ENCODE measurements at regions not wholly inside any gene's neighbourhood (a gene's known extent, or its start where the extent isn't known, plus 50 kb on each side); places are given as distances from the start of the nearest gene placed in this dataset.
"Not testable (repeated sequence)": the region's sequence is repeated elsewhere in the genome, so short reads cannot be mapped to it uniquely, and the experiment has no call there.

DNA sequence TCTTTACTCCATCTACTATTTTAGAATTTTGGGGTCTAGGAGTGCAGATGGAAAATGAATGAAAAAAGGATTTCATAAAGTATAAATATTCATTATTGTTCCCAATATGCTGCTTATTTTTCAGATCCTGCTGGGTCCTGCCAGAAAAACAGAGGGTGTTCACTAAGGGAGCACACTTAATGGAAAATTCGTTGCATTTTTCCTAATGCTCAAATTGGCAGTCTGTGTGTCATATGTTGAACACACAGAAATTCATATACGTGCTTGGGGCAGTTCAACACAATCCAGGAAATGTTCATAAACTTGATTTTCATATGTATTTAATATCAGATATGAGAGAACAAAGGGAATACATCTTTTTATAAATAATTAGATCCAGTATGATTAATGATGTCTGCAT lies 1019.4 kb downstream of the EPHA7 start:
- Histone ChIP-seq H3T11ph (ENCODE audit: low read length) (no peak overlapping the region), H2BK5ac (ENCODE audit: insufficient read length, low read length) (no peak overlapping the region), H2AFZ (ENCODE audit: low read length) (no peak overlapping the region), H3K14ac (ENCODE audit: insufficient read depth, low read length) (no peak overlapping the region), H4K91ac (ENCODE audit: insufficient read length, low read depth, low read length) (no peak overlapping the region), H2BK120ac (ENCODE audit: low read depth, low read length, poor library complexity, severe bottlenecking) (no peak overlapping the region), H2BK20ac (ENCODE audit: low read depth, low read length, poor library complexity, severe bottlenecking) (no peak overlapping the region), H3K23me2 (ENCODE audit: insufficient read length, low read depth, low read length, poor library complexity, severe bottlenecking) (no peaks in the 10 kb centered on the region), H4K8ac (replicated peaks; ENCODE audit: insufficient read length, low read depth, low read length) (no peak overlapping the region), H2BK15ac (ENCODE audit: low read depth, low read length) (no peak overlapping the region), H2AK5ac (ENCODE audit: insufficient read length, low read length) (no peak overlapping the region), H4K20me1 (ENCODE audit: control insufficient read depth, insufficient read depth, insufficient read length) (no peaks in the 10 kb centered on the region), H3K9me3 (ENCODE audit: control insufficient read depth, low read depth, low read length) (no peaks in the 10 kb centered on the region), H3K4me2 (ENCODE audit: insufficient read depth, insufficient read length, low read length) (no peak overlapping the region), H3K79me2 (ENCODE audit: insufficient read depth, low read length) (no peaks in the 10 kb centered on the region), H4K5ac (ENCODE audit: insufficient read length, low read depth, low read length) (no peak overlapping the region), H3K56ac (ENCODE audit: insufficient read length, low read depth, low read length) (no peak overlapping the region), H3K18ac (ENCODE audit: insufficient read length, low read depth, low read length) (no peak overlapping the region), H3K23ac (ENCODE audit: insufficient read length, low read depth, low read length) (no peak overlapping the region), H3K4me1 (ENCODE audit: insufficient read depth, low read length) (no peaks in the 10 kb centered on the region), H2BK12ac (ENCODE audit: insufficient read length, low read depth, low read length) (no peak overlapping the region), H3K27me3 (ENCODE audit: insufficient read depth, low read length) (no peaks in the 10 kb centered on the region), H3K27ac (ENCODE audit: insufficient read length, low read depth, low read length) (no peak overlapping the region), H3K9ac (ENCODE audit: extremely low read depth, insufficient read length, low read length) (no peak overlapping the region), H3K4ac (ENCODE audit: low read depth, low read length) (no peak overlapping the region), H3K79me1 (ENCODE audit: insufficient read depth, low read depth, low read length, poor library complexity, severe bottlenecking) (no peaks in the 10 kb centered on the region)
- no peak for TF ChIP-seq CTCF (conservative IDR thresholded peaks at IDR 0.05)
- peaks cover 0 to 3% of the 10 kb centered on the region in 2 experiments; a peak in 1 of 5 replicates for H3K9me3 Mint-ChIP-seq
- no peaks in the 10 kb centered on the region for H3K27me3 Mint-ChIP-seq (ENCODE audit: low read depth)
- H3K4me1 Mint-ChIP-seq, result no peaks in the 10 kb centered on the region
- DNase-seq, result no peak
- no peaks in the 10 kb centered on the region for H3K36me3 Mint-ChIP-seq (ENCODE audit: insufficient read depth in 1 of 3, low read depth in 3 of 3)
- H3K27ac Mint-ChIP-seq, result no peak overlapping the region
- WGBS (ENCODE audit: extremely low coverage, insufficient read length, low lambda C conversion rate), result no CpG with 5 or more reads among the region's 2 CpGs
- no peak overlapping the region for H3K4me3 Mint-ChIP-seq

DNA sequence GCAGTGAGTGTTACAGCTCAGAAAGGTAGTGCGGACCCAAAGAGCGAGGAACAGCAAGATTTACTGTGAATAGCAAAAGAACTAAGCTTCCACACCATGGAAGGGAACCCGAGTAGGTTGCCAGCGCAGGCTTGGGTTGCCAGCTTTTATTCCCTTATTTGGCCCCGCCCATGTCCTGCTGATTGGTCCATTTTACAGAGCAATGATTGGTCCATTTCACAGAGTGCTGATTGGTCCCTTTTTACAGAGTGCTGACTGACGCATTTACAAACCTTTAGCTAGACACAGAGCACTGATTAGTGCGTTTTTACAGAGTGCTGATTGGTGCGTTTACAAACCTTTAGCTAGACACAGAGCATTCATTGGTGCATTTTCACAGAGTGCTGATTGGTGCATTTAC lies 1030.7 kb downstream of the EPHA7 start:
- H4K5ac ChIP-seq (ENCODE audit: insufficient read length, low read depth, low read length); H3K9me3 ChIP-seq (ENCODE audit: control insufficient read depth, low read depth, low read length); H2BK20ac ChIP-seq (ENCODE audit: low read depth, low read length, poor library complexity, severe bottlenecking); H2BK5ac ChIP-seq (ENCODE audit: insufficient read length, low read length); H2AFZ ChIP-seq (ENCODE audit: low read length); H3K18ac ChIP-seq (ENCODE audit: insufficient read length, low read depth, low read length); H3K14ac ChIP-seq (ENCODE audit: insufficient read depth, low read length); H3K9ac ChIP-seq (ENCODE audit: extremely low read depth, insufficient read length, low read length); H2AK5ac ChIP-seq (ENCODE audit: insufficient read length, low read length); H3K4me1 ChIP-seq (ENCODE audit: insufficient read depth, low read length); H3K56ac ChIP-seq (ENCODE audit: insufficient read length, low read depth, low read length); H2BK12ac ChIP-seq (ENCODE audit: insufficient read length, low read depth, low read length); H2BK120ac ChIP-seq (ENCODE audit: low read depth, low read length, poor library complexity, severe bottlenecking); DNase-seq; H3K23me2 ChIP-seq (ENCODE audit: insufficient read length, low read depth, low read length, poor library complexity, severe bottlenecking); H3K27ac Mint-ChIP-seq; H3K27me3 Mint-ChIP-seq (ENCODE audit: low read depth); H3K23ac ChIP-seq (ENCODE audit: insufficient read length, low read depth, low read length); H3K4me2 ChIP-seq (ENCODE audit: insufficient read depth, insufficient read length, low read length); H4K8ac ChIP-seq (replicated peaks; ENCODE audit: insufficient read length, low read depth, low read length); H3K27ac ChIP-seq (ENCODE audit: insufficient read length, low read depth, low read length); H3K36me3 Mint-ChIP-seq (ENCODE audit: insufficient read depth in 1 of 3, low read depth in 3 of 3); H4K91ac ChIP-seq (ENCODE audit: insufficient read length, low read depth, low read length); H3K9me3 Mint-ChIP-seq; H3K4me3 Mint-ChIP-seq; H3K27me3 ChIP-seq (ENCODE audit: insufficient read depth, low read length); H3K79me2 ChIP-seq (ENCODE audit: insufficient read depth, low read length); H4K20me1 ChIP-seq (ENCODE audit: control insufficient read depth, insufficient read depth, insufficient read length); H3K79me1 ChIP-seq (ENCODE audit: insufficient read depth, low read depth, low read length, poor library complexity, severe bottlenecking); H3T11ph ChIP-seq (ENCODE audit: low read length); H2BK15ac ChIP-seq (ENCODE audit: low read depth, low read length); H3K4me1 Mint-ChIP-seq; H3K4ac ChIP-seq (ENCODE audit: low read depth, low read length): not testable (repeated sequence)
- no CpG with 5 or more reads among the region's 8 CpGs for WGBS (ENCODE audit: extremely low coverage, insufficient read length, low lambda C conversion rate)

Data from H9 (cell line).